ENCODE measurements at regions not wholly inside any gene's neighbourhood (a gene's known extent, or its start where the extent isn't known, plus 50 kb on each side); places are given as distances from the start of the nearest gene placed in this dataset.

GRCh38 chr11:19594326-19594725 lies 118.3 kb upstream of the NAV2 start:
- DNase-seq, result no peak

- no peak for DNase-seq
Measured at GRCh38 chr11:19592842-19593241, 119.8 kb upstream of the NAV2 start.

GRCh38 chr11:19589567-19590260 lies 122.9 kb upstream of the NAV2 start:
- DNase-seq, result no peak

GRCh38 chr11:19587979-19588378 lies 124.7 kb upstream of the NAV2 start:
- DNase-seq, result no peak

GRCh38 chr11:19580646-19581045 lies 132.0 kb upstream of the NAV2 start:
- no peak for DNase-seq

- DNase-seq, result no peak
Measured at GRCh38 chr11:19579957-19580356, 132.7 kb upstream of the NAV2 start.

- DNase-seq, result no peak
Measured at GRCh38 chr11:19578871-19579270, 133.8 kb upstream of the NAV2 start.

GRCh38 chr11:19577976-19578619 lies 134.5 kb upstream of the NAV2 start:
- DNase-seq, result no peak

- DNase-seq, result no peak
Measured at GRCh38 chr11:19577391-19577975, 135.2 kb upstream of the NAV2 start.

GRCh38 chr11:19576903-19577302 lies 135.7 kb upstream of the NAV2 start:
- no peak for DNase-seq

GRCh38 chr11:19576054-19576453 lies 136.6 kb upstream of the NAV2 start:
- DNase-seq, result no peak

GRCh38 chr11:19574916-19575315 lies 137.7 kb upstream of the NAV2 start:
- no peak for DNase-seq

GRCh38 chr11:19573666-19574065 lies 139.0 kb upstream of the NAV2 start:
- DNase-seq, result no peak

GRCh38 chr11:19571906-19572305 lies 140.7 kb upstream of the NAV2 start:
- DNase-seq, result no peak

GRCh38 chr11:19570889-19571288 lies 141.7 kb upstream of the NAV2 start:
- no peak for DNase-seq

GRCh38 chr11:19567996-19568395 lies 144.6 kb upstream of the NAV2 start:
- DNase-seq, result no peak

- DNase-seq, result no peak
Measured at GRCh38 chr11:19566583-19567379, 145.9 kb upstream of the NAV2 start.

GRCh38 chr11:19565639-19566038 lies 147.0 kb upstream of the NAV2 start:
- DNase-seq, result no peak

GRCh38 chr11:19562156-19562555 lies 150.5 kb upstream of the NAV2 start:
- DNase-seq, result no peak

- no peak for DNase-seq
Measured at GRCh38 chr11:19561011-19561410, 151.6 kb upstream of the NAV2 start.

GRCh38 chr11:19560156-19560555 lies 152.5 kb upstream of the NAV2 start:
- DNase-seq, result no peak

- no peak for DNase-seq
Measured at GRCh38 chr11:19559746-19560145, 152.9 kb upstream of the NAV2 start.

- no peak for DNase-seq
Measured at GRCh38 chr11:19558189-19558986, 154.2 kb upstream of the NAV2 start.

Data from activated CD8-positive, alpha-beta memory T cell treated with anti-CD3 and anti-CD28 coated beads, Interleukin-2, amount 50 U/mL, for 4 hours (primary cell).